ENCODE measurements at regions not wholly inside any gene's neighbourhood (a gene's known extent, or its start where the extent isn't known, plus 50 kb on each side); places are given as distances from the start of the nearest gene placed in this dataset.
A peak's percentile ranks its signal among the peaks of the same experiment; 100 is the strongest.

DNA sequence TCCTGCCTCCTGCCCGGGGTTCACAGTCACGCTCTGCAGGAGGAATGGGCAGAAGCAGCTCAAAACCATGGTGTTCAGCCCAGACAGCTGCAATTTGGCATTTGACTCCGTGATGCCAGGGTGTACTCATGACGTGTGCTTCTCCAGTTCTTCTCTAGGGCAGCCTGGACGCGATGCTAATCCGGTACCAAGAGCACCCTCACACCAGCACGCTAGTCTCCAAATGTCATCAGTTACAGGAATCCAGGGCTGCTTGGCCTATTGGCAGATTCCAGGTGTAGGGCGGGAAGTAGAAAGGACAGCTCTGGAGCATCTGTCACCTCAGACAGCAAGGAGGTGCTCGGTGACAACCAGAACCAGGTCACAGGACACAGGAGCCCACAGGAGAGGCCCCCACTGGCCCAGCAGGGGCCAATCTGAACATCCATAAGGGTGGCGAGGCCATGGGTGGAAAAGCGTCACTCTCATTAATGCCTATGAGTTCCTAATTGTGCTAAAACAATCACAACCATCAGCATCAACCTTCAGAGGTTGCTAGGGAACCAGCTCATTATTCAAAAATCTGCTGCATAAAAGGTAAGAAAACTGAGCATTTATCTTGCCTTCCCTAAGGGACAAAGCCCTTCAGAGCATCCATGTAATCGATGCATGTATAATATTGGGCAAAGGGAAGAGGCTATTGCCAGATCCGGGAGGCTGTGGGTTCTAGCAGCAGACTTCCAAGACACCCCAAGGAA, 241.9 kb upstream of the IRX4 start:
- TF ChIP-seq, protein P1, sequence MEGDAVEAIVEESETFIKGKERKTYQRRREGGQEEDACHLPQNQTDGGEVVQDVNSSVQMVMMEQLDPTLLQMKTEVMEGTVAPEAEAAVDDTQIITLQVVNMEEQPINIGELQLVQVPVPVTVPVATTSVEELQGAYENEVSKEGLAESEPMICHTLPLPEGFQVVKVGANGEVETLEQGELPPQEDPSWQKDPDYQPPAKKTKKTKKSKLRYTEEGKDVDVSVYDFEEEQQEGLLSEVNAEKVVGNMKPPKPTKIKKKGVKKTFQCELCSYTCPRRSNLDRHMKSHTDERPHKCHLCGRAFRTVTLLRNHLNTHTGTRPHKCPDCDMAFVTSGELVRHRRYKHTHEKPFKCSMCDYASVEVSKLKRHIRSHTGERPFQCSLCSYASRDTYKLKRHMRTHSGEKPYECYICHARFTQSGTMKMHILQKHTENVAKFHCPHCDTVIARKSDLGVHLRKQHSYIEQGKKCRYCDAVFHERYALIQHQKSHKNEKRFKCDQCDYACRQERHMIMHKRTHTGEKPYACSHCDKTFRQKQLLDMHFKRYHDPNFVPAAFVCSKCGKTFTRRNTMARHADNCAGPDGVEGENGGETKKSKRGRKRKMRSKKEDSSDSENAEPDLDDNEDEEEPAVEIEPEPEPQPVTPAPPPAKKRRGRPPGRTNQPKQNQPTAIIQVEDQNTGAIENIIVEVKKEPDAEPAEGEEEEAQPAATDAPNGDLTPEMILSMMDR (IDR thresholded peaks at IDR 0.05; ENCODE audit: insufficient read depth, low read length, severe bottlenecking) = no peak
- H3K27me3 ChIP-seq (ENCODE audit: control insufficient read depth, insufficient read depth, low read length) = no peaks in the 10 kb centered on the region
- no peaks in the 10 kb centered on the region for H3K36me3 ChIP-seq (ENCODE audit: control insufficient read depth, insufficient read depth, low read length)
- FAIRE-seq = peak; percentile 7
- no peak overlapping the region for H3K4me3 ChIP-seq (ENCODE audit: low read depth, low read length)
- no peak for DNase-seq (ENCODE audit: low read depth)

DNA sequence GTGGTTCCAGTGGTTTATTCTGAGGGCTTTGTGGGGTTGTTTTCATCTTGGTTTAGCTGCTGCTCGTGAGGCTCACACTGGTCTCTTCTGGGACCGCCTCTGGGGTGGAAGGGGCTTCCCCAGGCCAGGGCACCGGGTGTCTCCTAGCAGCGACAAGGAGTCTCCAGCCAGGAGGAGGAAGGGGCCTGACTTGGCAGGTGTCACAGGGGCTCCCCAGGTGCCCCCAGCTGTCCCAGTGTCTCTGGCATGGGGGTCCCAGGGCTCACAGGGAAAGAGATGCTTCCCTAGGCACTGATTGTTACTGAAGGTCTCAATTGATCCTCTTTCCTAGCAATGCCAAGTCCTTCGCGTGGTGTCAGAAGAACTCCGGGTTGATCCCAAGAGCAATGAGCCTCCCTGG, 241.1 kb upstream of the IRX4 start:
- no peak overlapping the region for H3K4me3 ChIP-seq (ENCODE audit: low read depth, low read length)
- TF ChIP-seq, protein P1 (IDR thresholded peaks at IDR 0.05; ENCODE audit: insufficient read depth, low read length, severe bottlenecking) = no peak
- no peaks in the 10 kb centered on the region for H3K27me3 ChIP-seq (ENCODE audit: control insufficient read depth, insufficient read depth, low read length)
- no peak for DNase-seq (ENCODE audit: low read depth)
- H3K36me3 ChIP-seq (ENCODE audit: control insufficient read depth, insufficient read depth, low read length) = no peaks in the 10 kb centered on the region
- FAIRE-seq = no peak

DNA sequence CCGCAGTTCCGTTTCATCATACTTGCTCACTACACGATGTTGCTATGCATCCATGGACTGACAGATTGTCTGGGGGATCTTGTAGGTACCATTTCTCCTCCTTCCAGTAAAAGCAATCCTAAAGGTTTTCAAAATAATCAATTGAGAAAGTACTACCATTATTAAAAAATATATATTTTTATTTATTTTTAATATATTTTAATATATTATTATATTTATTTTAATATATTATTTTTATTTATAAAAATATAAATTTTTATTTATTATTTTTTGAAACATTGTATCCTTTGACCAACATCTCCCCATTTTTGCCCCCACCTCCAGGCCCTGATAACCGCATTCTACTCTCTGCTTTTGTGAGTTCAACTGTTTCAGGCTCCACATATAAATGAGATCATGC, 237.6 kb upstream of the IRX4 start:
- DNase-seq (ENCODE audit: low read depth) = no peak
- no peaks in the 10 kb centered on the region for H3K27me3 ChIP-seq (ENCODE audit: control insufficient read depth, insufficient read depth, low read length)
- TF ChIP-seq, protein P1 (IDR thresholded peaks at IDR 0.05; ENCODE audit: insufficient read depth, low read length, severe bottlenecking) = no peak
- H3K36me3 ChIP-seq (ENCODE audit: control insufficient read depth, insufficient read depth, low read length) = no peaks in the 10 kb centered on the region
- H3K4me3 ChIP-seq (ENCODE audit: low read depth, low read length) = no peak overlapping the region
- FAIRE-seq = no peak

DNA sequence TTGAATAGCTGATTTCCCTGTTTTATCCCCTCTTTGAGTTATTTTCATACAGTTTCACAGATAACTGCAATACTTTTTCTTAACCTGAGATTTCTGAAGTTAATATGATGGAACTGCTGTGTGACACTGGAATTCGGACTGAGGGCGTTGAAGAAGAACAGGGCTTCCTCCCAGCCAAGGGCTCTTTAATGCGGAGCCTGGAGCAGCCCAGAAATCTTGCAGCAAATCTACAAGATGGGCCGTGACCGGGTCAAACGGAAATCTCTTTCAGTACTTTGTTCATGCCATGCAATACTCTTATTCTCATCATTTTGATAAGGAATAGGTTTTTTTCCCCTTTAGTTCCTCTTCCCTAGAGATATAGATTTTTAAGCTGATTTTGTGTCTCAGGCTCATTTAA, 236.8 kb upstream of the IRX4 start:
- H3K36me3 ChIP-seq (ENCODE audit: control insufficient read depth, insufficient read depth, low read length) = no peaks in the 10 kb centered on the region
- H3K4me3 ChIP-seq (ENCODE audit: low read depth, low read length) = no peak overlapping the region
- no peaks in the 10 kb centered on the region for H3K27me3 ChIP-seq (ENCODE audit: control insufficient read depth, insufficient read depth, low read length)
- FAIRE-seq = no peak
- no peak for DNase-seq (ENCODE audit: low read depth)
- TF ChIP-seq, protein P1 (IDR thresholded peaks at IDR 0.05; ENCODE audit: insufficient read depth, low read length, severe bottlenecking) = no peak

DNA sequence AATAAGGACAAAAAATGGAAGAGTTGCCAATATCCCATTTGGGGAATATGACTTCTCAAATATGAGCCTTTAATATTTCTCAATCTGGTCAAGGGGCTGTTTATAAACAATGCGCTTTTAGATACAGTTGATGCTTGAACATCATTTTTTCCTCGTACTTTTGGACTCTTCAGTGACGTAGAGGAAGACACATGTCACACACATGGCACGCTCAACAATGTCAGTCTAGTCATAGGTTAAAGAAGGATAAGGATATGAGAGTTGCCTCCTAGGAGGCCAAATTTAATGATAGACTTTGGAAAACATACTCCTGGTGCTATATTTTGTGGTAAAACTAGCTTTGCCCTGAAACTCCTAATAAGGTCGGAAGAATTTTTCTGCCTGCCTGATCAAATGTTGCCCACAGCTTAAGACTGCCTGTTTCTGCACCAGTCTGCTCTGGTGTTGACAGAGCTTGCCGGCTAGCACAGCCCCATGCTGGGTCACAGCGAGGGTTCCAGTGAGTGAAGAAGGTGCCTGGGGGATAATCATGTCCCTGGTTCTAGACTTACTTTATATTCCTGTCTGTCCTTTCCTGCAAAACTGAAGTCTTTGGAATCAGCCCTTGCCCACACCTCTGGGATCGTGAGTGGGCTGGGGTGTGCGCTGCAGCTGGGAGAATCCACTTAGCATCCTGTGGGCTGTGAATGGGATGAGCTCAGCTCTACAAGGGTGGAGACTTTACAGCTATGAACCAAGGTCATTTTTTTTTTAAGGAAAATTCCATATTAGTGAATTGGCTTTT, 230.8 kb upstream of the IRX4 start:
- FAIRE-seq = no peak
- no peak for DNase-seq (ENCODE audit: low read depth)
- Histone ChIP-seq H3K36me3 (ENCODE audit: control insufficient read depth, insufficient read depth, low read length) (no peaks in the 10 kb centered on the region), H3K4me3 (ENCODE audit: low read depth, low read length) (no peak overlapping the region), H3K27me3 (ENCODE audit: control insufficient read depth, insufficient read depth, low read length) (no peaks in the 10 kb centered on the region)
- TF ChIP-seq, protein P1 (IDR thresholded peaks at IDR 0.05; ENCODE audit: insufficient read depth, low read length, severe bottlenecking) = no peak
